Esophagus muscularis mucosa (tissue), 4 donors: ENCODE measurements at regions not wholly inside any gene's neighbourhood (a gene's known extent, or its start where the extent isn't known, plus 50 kb on each side); places are given as distances from the start of the nearest gene placed in this dataset.

Source experiments
- EP300 ChIP-seq: sonication (generic); formaldehyde crosslinking; IDR thresholded peaks from one replicate; pipeline ENCODE4 v1.6.1; 2017; ENCODE audit warnings: antibody characterized with exemption
- POLR2A ChIP-seq: fragments of 450-650 bp; IDR thresholded peaks from one replicate; pipeline ENCODE4 v1.6.1; 2017; ENCODE audit warnings: antibody characterized with exemption, moderate library complexity, mild to moderate bottlenecking, low read depth
- TF ChIP-seq, protein P1 (sequence below), 3 experiments: fragments of 200-600 bp in 2 of 3; fragments of 450-650 bp in 1 of 3; sonication (generic) in 2 of 3; IDR thresholded peaks; one replicate each; pipeline ENCODE4 v1.5.1; 2017 to 2019; ENCODE audit warnings: antibody characterized with exemption in 3 of 3, mild to moderate bottlenecking in 2 of 3, moderate library complexity in 1 of 3

DNA sequence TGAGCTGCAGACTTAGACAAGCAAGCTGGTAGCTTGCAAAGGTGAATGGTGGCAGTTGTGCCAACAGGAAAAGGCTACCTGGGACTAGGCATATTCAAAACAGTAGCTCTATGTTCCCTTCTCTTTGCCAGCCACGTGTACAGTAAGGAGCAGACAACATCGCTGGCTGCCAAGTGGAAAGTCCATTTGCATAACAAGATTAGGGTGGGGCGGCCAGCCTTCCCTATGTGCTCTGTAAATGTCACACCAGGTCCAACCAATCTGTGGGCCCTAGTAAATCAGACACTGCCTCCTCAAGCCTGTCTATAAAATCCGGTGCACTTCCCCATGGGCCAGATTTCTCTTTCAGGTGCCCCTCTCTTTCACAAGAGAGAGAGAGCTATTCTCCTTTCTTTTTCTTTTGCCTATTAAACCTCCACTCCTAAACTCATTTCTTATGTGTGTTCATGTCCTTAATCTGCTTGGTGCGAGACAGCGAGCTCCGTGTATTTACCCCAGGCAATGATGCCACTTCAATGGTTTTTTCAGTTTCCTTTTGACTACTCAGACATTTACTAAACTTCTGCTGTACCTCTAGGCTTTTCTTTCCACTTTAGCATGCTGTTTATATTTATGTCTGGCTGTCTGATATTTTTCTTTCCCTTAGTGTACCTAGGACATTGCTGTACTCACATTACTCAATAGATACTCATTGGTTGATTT is 297.4 kb upstream of the GCFC2 start:
- TF ChIP-seq POLR2A (no peak), EP300 (no peak)
- TF ChIP-seq, protein P1, sequence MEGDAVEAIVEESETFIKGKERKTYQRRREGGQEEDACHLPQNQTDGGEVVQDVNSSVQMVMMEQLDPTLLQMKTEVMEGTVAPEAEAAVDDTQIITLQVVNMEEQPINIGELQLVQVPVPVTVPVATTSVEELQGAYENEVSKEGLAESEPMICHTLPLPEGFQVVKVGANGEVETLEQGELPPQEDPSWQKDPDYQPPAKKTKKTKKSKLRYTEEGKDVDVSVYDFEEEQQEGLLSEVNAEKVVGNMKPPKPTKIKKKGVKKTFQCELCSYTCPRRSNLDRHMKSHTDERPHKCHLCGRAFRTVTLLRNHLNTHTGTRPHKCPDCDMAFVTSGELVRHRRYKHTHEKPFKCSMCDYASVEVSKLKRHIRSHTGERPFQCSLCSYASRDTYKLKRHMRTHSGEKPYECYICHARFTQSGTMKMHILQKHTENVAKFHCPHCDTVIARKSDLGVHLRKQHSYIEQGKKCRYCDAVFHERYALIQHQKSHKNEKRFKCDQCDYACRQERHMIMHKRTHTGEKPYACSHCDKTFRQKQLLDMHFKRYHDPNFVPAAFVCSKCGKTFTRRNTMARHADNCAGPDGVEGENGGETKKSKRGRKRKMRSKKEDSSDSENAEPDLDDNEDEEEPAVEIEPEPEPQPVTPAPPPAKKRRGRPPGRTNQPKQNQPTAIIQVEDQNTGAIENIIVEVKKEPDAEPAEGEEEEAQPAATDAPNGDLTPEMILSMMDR (IDR thresholded peaks at IDR 0.05): no peak
